Upper lobe of right lung (tissue), 1 donor: ENCODE measurements at regions not wholly inside any gene's neighbourhood (a gene's known extent, or its start where the extent isn't known, plus 50 kb on each side); places are given as distances from the start of the nearest gene placed in this dataset.

ENCODE experiments used
- ATAC-seq: fragments of 200-7000 bp; cut with Tn5 transposase; one replicate; pipeline ENCODE4 v1.9.1; 2020; ENCODE audit warnings: mild to moderate bottlenecking, moderate library complexity
- DNase-seq: peaks from one replicate; pipeline ENCODE4 v3.0.0-alpha.2; 2020
- H3K27ac ChIP-seq: fragments of 200-600 bp; one replicate; pipeline ENCODE4 v1.8.0; 2022
- H3K27me3 ChIP-seq: fragments of 200-600 bp; one replicate; pipeline ENCODE4 v1.8.0; 2022; ENCODE audit warnings: mild to moderate bottlenecking
- H3K36me3 ChIP-seq: fragments of 200-600 bp; one replicate; pipeline ENCODE4 v1.8.0; 2022
- H3K4me1 ChIP-seq: fragments of 200-600 bp; one replicate; pipeline ENCODE4 v1.8.0; 2022
- H3K4me3 ChIP-seq: fragments of 200-600 bp; one replicate; pipeline ENCODE4 v1.8.0; 2022; ENCODE audit warnings: mild to moderate bottlenecking
- H3K9me3 ChIP-seq: fragments of 200-600 bp; one replicate; pipeline ENCODE4 v1.8.0; 2022
- intact Hi-C: fragments of 100-400 bp; cut with DNase I; formaldehyde crosslinking; loops from one replicate; pipeline ENCODE4 v1.11.0; 2022
- TF ChIP-seq, protein P1 (sequence below): fragments of 200-600 bp; IDR thresholded peaks from one replicate; pipeline ENCODE4 v1.8.0; 2022; ENCODE audit warnings: antibody characterized with exemption
- donor health status: DM: no; HTN: yes; CAD: no; lungs with severe emphysema.

DNA sequence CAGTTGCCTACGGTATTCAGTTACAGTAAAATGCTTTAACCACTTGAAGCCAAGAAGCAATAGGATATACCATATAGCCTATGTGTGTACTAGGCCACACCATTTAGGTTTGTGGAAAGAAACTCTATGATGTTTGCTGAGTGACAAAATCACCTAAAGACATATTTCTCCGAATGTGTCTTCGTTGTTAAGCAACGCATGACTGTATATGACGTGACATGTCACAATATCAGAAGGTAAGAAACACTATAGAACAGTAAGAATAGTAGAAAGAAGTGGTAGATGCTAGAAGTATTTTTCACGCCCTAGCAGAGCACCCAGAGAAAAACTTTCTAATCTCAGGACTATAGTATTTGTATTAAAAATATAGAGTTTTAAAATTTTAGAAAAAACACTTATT, 1188.2 kb upstream of the B3GALT2 start:
- intact Hi-C loops, result no loop called here
- DNase-seq (no peak), ATAC-seq (no peak)
- Histone ChIP-seq H3K27me3 (no peaks in the 10 kb centered on the region), H3K4me1 (no peaks in the 10 kb centered on the region), H3K36me3 (no peaks in the 10 kb centered on the region), H3K4me3 (no peak overlapping the region), H3K9me3 (no peaks in the 10 kb centered on the region), H3K27ac (no peak overlapping the region)
- TF ChIP-seq, protein P1, sequence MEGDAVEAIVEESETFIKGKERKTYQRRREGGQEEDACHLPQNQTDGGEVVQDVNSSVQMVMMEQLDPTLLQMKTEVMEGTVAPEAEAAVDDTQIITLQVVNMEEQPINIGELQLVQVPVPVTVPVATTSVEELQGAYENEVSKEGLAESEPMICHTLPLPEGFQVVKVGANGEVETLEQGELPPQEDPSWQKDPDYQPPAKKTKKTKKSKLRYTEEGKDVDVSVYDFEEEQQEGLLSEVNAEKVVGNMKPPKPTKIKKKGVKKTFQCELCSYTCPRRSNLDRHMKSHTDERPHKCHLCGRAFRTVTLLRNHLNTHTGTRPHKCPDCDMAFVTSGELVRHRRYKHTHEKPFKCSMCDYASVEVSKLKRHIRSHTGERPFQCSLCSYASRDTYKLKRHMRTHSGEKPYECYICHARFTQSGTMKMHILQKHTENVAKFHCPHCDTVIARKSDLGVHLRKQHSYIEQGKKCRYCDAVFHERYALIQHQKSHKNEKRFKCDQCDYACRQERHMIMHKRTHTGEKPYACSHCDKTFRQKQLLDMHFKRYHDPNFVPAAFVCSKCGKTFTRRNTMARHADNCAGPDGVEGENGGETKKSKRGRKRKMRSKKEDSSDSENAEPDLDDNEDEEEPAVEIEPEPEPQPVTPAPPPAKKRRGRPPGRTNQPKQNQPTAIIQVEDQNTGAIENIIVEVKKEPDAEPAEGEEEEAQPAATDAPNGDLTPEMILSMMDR, result no peak

DNA sequence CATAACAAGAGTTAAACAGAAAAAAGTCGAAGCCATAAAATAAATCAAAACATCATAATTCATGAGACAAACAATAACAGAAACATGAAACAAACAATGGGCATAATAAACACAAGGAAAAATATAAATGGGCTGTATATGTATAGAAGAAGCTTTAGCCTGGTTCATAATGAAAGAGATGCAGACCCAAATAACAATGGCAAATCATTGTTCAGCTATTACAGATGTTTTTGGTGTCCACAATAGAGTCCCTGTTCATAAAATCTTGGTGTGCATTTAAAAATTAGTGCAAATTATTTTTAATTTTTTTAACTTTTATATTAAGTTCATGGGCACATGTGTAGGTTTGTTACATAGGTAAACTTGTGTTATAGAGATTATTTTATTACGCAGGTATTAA, 1185.9 kb upstream of the B3GALT2 start:
- TF ChIP-seq, protein P1, result no peak
- Histone ChIP-seq H3K4me3 (no peak overlapping the region), H3K4me1 (no peaks in the 10 kb centered on the region), H3K36me3 (no peaks in the 10 kb centered on the region), H3K9me3 (no peaks in the 10 kb centered on the region), H3K27me3 (no peaks in the 10 kb centered on the region), H3K27ac (no peak overlapping the region)
- intact Hi-C loops, result no loop called here
- no peak for DNase-seq
- ATAC-seq, result no peak

DNA sequence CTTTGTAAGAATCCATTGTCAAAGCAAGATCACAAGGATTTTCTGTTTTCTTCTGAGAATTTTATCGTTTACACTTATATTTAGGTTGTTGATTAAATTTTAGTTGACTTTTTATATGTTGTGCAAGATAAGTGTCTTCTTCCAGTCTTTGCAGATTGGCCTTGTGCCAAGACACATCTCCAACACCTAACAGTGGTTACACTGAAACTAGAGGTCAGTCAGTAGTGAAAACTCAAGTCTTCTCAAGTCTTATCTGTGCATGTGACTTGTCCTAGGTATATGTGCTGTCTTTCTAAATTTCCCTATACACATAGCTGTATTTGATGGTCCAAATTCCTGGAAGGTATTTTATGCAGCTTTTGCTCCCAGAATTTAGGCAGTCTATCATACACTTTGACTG, 1183.2 kb upstream of the B3GALT2 start:
- TF ChIP-seq, protein P1, result no peak
- ATAC-seq (no peak), DNase-seq (no peak)
- no peaks in the 10 kb centered on the region for H3K27me3 ChIP-seq
- H3K9me3 ChIP-seq, result no peaks in the 10 kb centered on the region
- no peaks in the 10 kb centered on the region for H3K36me3 ChIP-seq
- no peak overlapping the region for H3K27ac ChIP-seq
- H3K4me1 ChIP-seq, result no peaks in the 10 kb centered on the region
- no peak overlapping the region for H3K4me3 ChIP-seq
- intact Hi-C loops, result no loop called here

DNA sequence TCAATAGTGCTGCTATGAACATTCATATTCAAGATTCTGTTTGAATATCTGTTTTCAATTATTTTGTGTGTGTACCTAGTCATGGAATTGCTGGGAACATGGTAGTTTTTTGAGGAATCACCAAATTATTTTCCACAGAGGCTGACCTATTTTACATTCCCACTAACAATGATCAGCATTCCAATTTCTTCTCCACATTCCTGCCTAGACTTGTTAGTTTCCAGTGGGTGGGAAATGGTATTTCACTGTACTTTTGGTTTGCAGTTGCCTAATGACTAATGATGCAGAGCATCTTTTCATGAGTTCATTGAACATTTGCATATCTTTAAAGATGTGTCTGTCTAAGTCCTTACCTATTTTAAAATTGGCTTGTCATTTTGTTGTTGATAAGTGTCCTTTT, 1182.6 kb upstream of the B3GALT2 start:
- no peak for DNase-seq
- Histone ChIP-seq H3K4me1 (no peaks in the 10 kb centered on the region), H3K27ac (no peak overlapping the region), H3K27me3 (no peaks in the 10 kb centered on the region), H3K4me3 (no peak overlapping the region), H3K36me3 (no peaks in the 10 kb centered on the region), H3K9me3 (no peaks in the 10 kb centered on the region)
- TF ChIP-seq, protein P1, result no peak
- intact Hi-C loops, result no loop called here
- no peak for ATAC-seq

DNA sequence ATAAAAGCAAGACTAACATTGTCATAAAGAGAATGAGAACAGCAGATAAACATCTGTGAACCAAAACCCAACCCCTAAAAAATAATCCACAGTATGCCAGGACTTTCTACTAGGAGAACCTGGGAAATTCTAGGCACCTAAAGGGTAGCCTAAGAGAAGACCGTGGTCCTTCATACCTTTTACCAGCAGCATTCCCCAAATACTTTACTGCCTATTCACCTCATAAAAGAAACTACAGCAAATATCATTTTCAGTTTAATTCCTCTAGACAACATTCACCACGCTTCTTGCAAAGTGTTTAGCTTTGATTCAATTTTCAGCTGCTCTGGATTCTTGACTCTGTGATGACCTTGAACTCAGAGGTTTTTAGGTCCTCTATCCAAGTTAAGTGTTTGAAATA, 1180.7 kb upstream of the B3GALT2 start:
- no peak for ATAC-seq
- TF ChIP-seq, protein P1, result no peak
- Histone ChIP-seq H3K36me3 (no peaks in the 10 kb centered on the region), H3K27ac (no peak overlapping the region), H3K9me3 (no peaks in the 10 kb centered on the region), H3K27me3 (no peaks in the 10 kb centered on the region), H3K4me1 (no peaks in the 10 kb centered on the region), H3K4me3 (no peak overlapping the region)
- DNase-seq, result no peak
- intact Hi-C loops, result no loop called here

DNA sequence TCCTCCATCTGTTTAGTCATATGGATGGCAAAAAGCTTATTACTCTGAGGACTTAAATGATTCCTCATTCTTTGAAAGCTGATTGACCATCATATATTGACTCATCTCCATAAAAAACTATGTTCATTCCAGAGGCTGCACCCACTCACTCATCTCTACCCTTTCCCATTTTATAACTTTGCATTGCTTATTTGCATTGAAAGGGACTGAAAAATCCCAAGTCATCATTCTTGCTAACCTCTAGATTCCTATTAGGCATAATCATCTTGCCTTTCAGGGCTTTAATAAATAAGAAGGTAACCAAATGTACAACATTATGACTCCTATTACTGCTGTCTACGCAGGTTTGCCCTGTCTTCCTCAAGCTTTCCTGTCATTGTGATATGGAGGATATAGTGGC, 1180.3 kb upstream of the B3GALT2 start:
- Histone ChIP-seq H3K4me3 (no peak overlapping the region), H3K9me3 (no peaks in the 10 kb centered on the region), H3K4me1 (no peaks in the 10 kb centered on the region), H3K27me3 (no peaks in the 10 kb centered on the region), H3K36me3 (no peaks in the 10 kb centered on the region), H3K27ac (no peak overlapping the region)
- no peak for DNase-seq
- intact Hi-C loops, result no loop called here
- TF ChIP-seq, protein P1, result no peak
- ATAC-seq, result no peak
